Stimulated activated CD8-positive, alpha-beta memory T cell treated with anti-CD3 and anti-CD28 coated beads, Interleukin-4, amount 100 ng/mL, for 1 hour (primary cell): ENCODE measurements at regions not wholly inside any gene's neighbourhood (a gene's known extent, or its start where the extent isn't known, plus 50 kb on each side); places are given as distances from the start of the nearest gene placed in this dataset.

Experiments used
- DNase-seq, 2 donors: peaks; one replicate each; pipeline ENCODE4 v3.0.0-alpha.2; 2020; ENCODE audit warnings: low read depth in 2 of 2, low spot score in 1 of 2

DNA sequence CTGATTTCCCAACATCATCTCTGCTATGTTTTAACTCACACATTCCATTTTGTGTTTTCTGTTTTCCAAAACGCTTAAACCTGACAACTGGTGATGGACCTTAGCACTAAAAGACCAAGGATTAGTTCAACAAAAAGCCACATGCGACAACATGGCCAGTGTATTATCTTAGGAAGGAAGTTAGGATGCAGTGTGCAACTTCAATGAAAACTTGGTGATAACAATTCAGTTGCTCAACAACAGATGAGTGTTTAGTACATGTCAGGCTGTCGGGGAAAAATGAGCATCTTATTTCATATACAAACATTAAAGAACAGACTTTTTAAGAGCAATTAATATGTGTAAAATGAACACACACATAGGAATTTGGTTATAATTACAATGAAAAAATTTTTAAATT lies 780.0 kb downstream of the SEMA5A start:
- no peak for DNase-seq

DNA sequence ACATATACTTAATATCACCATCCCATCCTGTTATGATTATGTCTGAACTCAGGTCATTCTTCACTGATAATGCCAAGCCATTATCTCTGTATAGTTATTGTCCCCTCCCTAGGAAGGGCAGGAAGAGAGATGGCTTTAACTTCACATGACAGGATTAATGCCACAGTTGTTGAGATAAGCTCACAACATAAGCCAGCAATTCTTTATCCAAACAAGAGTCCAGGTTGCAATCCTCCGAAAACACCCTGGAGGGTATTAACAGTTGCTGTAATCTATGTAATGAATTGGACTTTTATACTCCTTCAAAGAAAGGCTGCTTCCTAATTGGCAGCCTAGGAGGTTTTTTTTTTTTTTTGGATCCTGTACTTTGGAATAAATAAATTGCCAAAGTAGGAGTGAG lies 779.4 kb downstream of the SEMA5A start:
- no peak for DNase-seq

- DNase-seq = no peak
Observed at GRCh38 chr5:8767111-8767510, 778.8 kb downstream of the SEMA5A start.

DNA sequence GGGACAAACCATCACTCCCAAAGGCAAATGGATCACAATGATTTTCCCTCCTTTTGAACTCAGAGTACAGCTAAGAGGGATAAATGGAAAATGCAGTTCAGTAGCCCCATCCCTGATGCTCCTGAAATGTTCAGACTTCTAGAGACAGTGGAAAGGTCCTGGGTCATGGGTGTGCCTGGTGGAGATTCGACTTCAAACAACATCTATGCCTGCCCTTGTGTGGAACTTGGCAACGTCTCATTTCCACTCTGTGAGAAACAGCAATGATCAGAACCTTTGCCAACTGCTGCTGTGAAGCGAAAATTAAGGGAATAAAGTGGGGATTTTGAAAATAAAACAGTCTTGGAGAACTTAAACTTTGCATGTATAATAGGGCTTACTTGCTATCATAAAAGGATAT lies 778.1 kb downstream of the SEMA5A start:
- DNase-seq = no peak

GRCh38 chr5:8769631-8770030 lies 776.2 kb downstream of the SEMA5A start:
- DNase-seq = no peak

- no peak for DNase-seq
Observed at GRCh38 chr5:8770431-8770830, 775.4 kb downstream of the SEMA5A start.

DNA sequence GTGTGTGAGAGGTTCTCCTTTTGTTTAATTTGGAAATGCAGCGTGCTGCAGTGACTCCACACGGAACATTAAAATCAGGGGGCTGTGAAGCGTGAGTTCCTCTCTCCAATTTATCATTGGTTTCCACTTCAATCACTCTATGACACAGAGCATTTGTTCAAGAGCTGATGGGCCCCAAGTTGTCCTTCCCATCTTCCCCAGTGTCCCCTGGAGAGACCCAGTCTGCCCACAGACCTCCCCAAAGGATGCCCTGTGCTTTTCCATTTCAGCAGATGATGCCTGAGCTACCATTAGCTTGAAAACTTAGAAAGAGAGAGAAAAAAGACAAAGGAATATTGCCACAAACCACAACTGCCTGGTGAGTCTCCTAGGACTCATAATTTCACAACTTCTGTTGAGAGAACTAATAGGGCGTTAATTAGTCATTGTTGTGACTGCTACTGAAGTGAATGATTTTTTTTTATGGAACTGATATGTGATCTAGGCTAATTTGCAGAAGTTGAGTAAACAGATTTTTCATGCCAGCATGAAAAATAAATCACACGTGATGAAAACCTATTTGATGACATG lies 772.7 kb downstream of the SEMA5A start:
- DNase-seq = no peak

GRCh38 chr5:8784692-8785091 lies 761.2 kb downstream of the SEMA5A start:
- DNase-seq = no peak

- no peak for DNase-seq
Observed at GRCh38 chr5:8788246-8788645, 757.6 kb downstream of the SEMA5A start.

DNA sequence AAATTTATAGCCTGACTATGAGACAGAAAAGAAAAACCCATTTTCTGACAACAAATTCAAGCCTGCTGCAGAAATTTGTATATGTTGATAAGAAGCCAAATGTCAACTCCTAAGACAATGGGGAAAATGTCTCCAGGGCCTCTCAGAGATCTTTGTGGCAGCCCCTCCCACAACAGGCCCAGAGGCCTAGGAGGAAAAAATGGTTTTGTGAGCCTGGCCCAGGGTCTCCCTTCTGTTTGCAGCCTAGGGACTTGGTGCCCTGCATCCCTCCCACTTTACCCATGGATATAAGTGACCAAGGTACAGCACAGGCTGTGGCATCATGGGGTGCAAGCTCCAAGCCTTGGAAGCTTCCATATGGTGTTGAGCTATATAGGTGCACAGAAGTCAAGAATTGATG lies 740.2 kb downstream of the SEMA5A start:
- DNase-seq = no peak

- no peak for DNase-seq
Observed at GRCh38 chr5:8807636-8808035, 738.2 kb downstream of the SEMA5A start.

DNA sequence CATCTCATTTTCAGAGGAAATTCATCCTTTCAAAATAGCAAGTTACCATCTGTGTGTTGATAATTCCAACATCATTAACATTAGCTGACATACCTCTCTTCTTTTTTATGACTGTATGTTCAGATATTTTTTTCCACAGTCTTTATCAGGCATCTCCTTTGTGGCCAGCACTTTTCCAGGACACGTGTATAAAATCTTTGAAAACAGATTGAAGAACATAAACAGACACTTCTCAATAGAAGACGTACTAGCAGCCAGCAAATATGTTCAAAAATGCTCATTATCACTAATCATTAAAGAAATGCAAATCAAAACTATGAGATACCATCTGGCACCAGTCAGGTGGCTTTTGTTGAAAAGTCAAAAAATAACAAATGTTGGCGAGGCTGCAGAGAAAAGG lies 734.3 kb downstream of the SEMA5A start:
- no peak for DNase-seq

- no peak for DNase-seq
Observed at GRCh38 chr5:8813180-8813579, 732.7 kb downstream of the SEMA5A start.

GRCh38 chr5:8814105-8814504 lies 731.8 kb downstream of the SEMA5A start:
- no peak for DNase-seq

- DNase-seq = no peak
Observed at GRCh38 chr5:8824371-8824770, 721.5 kb downstream of the SEMA5A start.

DNA sequence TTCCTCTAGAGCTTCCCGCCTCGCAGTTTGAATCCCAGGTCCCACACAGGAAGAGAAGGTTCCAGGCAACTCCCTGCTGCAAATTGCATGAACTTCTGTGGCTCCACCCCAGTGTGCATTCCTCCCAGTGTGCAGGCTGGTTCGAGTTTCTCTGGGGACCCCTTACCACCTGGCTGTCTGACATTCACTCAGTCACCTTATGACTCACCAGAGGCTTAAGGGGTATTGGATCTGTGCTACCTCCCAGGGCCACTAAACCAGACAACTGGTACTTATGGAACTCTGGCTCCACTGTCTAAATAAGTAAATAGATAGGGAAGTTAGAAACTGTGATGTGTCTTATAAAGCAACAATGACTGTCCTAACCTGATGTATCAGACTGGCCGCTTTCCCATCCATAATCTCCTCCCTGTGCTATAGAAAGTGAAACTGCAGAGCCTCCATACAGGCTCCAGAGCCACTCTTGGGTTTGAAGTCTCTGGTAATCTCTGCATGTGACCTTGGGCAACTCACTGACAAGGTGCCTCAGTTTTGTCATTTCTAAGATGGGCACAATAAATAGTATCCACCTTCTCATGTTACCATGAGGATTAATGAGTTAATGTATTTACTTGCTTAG lies 720.6 kb downstream of the SEMA5A start:
- DNase-seq = no peak

DNA sequence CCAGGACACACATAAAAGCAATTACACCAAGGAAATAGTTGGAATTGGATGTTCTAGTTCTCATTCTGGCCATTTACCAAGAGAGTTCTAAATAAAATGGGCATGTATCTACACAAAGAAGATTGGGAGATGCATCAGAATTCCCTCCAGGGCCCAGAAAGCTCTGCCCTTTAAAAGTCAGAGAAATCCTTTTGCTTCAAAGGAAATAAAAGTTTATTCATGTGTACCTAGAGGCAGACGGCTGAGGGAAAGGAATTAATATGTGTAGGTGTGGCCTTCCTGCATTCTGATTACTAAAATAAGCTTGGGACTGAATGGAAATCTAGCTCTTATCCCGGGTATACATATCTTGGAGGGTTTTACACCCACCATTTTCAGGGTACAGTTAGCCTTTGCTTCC lies 719.4 kb downstream of the SEMA5A start:
- no peak for DNase-seq

GRCh38 chr5:8827696-8828095 lies 718.2 kb downstream of the SEMA5A start:
- no peak for DNase-seq

DNA sequence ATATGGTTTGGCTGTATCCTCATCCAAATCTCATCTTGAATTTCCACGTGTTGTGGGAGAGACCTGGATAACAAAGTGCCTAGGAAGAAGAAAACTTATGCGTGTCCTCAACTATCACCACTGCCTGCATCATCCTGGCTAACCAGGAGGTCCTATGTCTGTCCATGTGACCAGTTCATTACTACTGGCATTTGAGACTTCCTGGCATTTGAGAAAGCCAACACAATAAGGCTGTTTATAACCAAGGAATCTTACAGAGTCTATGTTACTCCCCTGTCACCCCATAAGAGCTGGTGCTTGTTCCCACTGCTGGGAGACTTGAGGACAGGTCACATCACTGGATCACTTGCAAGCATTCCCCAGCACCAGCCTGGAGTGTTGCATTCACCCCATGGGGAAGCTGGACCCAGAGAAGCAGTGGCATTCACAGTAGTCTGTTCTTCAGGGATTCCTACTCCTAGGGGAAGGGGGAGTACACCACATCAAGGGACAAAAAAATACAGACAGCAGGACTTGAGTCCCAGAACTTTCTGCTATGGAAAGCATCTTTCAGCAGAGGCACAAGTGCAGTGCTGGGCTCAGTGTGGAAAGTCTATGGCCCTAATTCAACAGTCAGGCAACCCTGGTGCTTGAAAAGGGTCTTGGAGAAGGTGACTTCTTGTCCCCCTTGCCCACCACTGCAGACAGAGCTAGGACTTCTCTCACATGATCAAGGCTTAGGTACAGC lies 717.1 kb downstream of the SEMA5A start:
- DNase-seq = no peak

DNA sequence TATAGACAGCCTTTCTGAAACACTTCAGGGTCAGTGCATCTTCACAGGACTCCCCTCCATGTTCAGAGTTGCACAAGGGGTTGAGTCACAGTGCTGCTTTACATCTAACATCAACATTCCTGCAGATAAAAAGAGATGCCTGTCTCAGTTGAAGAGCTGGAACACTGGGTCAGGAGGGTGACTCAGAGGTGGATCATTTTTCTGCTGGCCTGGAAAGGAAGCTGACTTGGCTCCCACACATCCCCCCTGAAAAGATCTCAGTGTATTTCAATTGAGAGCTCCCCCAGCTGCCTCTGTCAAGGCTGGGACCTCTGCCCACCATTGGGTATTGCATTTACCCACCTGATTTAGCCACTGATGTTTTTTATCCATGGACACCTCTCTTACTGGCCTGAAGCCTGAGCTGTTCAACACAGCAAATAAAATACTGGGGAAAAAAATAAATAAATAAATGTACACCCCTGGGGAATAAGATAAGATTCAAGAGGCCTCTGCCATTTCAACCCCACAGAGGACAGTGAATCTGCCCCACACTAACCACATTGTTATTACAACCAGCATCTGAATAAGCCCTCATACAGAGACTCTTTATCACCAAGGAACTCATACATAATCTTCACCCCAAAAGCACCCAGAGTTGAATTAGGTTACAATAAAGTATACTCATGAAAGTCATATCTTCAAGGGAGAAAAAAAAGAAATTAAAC lies 716.4 kb downstream of the SEMA5A start:
- DNase-seq = no peak

DNA sequence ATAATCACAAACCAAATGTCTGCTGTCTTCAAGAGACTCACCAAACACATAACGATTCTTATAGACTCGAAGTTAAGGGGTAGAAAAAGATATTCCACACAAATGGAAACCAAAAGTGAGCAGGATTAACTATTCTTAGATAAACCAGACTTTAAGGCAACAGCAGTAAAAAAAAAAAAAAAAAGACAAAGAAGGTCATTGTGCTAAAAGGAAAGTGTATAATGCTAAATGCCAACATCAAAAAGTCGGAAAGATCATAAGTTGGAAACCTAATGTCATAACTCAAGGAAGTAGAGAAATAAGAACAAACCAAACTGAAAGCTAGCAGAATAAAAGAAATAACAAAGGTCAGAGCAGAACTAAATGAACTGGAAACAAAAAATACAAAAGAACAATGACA lies 714.6 kb downstream of the SEMA5A start:
- DNase-seq = no peak

DNA sequence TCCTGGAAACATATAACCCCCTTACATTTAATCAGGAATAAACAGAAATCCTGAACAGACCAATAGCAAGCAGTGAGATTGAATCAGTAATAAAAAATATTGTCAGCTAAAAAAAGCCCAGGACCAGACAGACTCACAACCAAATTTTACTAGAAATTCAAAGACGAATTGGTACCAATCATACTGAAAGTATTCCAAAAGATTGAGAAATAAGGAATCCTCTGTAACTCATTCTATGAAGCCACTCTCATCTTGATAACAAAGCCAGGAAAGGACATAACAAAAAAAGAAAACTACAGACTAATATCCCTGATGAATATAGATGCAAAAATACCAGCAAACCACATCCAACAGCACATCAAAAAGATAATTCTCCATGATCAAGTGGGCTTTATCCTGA lies 714.0 kb downstream of the SEMA5A start:
- no peak for DNase-seq
